OCI-LY7 (cell line): ENCODE measurements at regions not wholly inside any gene's neighbourhood (a gene's known extent, or its start where the extent isn't known, plus 50 kb on each side); places are given as distances from the start of the nearest gene placed in this dataset. TPM values are rescaled to one million over a fixed set of nuclear protein-coding genes. Genes with fewer than 3 reads are reported as not detected.

Source experiments
- BruUV-seq: library from RNA; stranded (reverse); fragments of 400-500 nt; replicated peaks from 2 replicates; lab custom pipeline; 2021; lab: Mats Ljungman, UMichigan
- CTCF ChIA-PET: fragments of 300-600 bp; sonication (Branson Sonifier 250); formaldehyde crosslinking; loops from one replicate; lab custom pipeline; 2022; ENCODE audit warnings: antibody characterized with exemption; ENCODE audit not compliant: unreplicated experiment; lab: Charles Lee
- POLR2A ChIA-PET: fragments of 300-600 bp; sonication (Branson Sonifier 250); formaldehyde crosslinking; loops from one replicate; lab custom pipeline; 2022; ENCODE audit warnings: antibody characterized with exemption; lab: Charles Lee
- DNase-seq: peaks from one replicate; pipeline ENCODE4 v3.0.0-alpha.2; 2015; ENCODE audit warnings: low spot score
- H2AFZ ChIP-seq: fragments of 200-600 bp; sonication (generic), shearing (Covaris generic); 2 replicates; pipeline ENCODE4 v1.6.1; 2014; ENCODE audit warnings: mild to moderate bottlenecking, antibody characterized with exemption, low read length, moderate library complexity
- H3K27ac ChIP-seq: fragments of 200-600 bp; sonication (generic); 2 replicates; pipeline ENCODE4 v1.5.1; 2014; ENCODE audit warnings: mixed run types, low read depth, mild to moderate bottlenecking, moderate library complexity, low read length, inconsistent platforms; ENCODE audit not compliant: poor library complexity, severe bottlenecking
- H3K36me3 ChIP-seq: fragments of 200-600 bp; sonication (generic); 2 replicates; pipeline ENCODE4 v1.6.1; 2014; ENCODE audit warnings: mild to moderate bottlenecking, antibody characterized with exemption, low read length, moderate library complexity, mixed read lengths; ENCODE audit not compliant: insufficient read depth
- H3K4me1 ChIP-seq: fragments of 200-600 bp; sonication (generic); 2 replicates; pipeline ENCODE4 v1.5.1; 2014; ENCODE audit warnings: mild to moderate bottlenecking, low read length; ENCODE audit not compliant: insufficient read depth, poor library complexity, severe bottlenecking
- H3K4me2 ChIP-seq: fragments of 200-600 bp; sonication (generic); 2 replicates; pipeline ENCODE4 v1.6.1; 2014; ENCODE audit warnings: mild to moderate bottlenecking, low read length
- H3K4me3 ChIP-seq: fragments of 200-600 bp; sonication (generic); 2 replicates; pipeline ENCODE4 v1.5.1; 2014; ENCODE audit warnings: mild to moderate bottlenecking, low read depth, low read length; ENCODE audit not compliant: poor library complexity, severe bottlenecking
- H3K79me2 ChIP-seq: fragments of 200-600 bp; sonication (generic); 2 replicates; pipeline ENCODE4 v1.6.1; 2016; ENCODE audit warnings: low read depth, mild to moderate bottlenecking, low read length, moderate library complexity, mixed read lengths; ENCODE audit not compliant: insufficient read depth
- H3K9me2 ChIP-seq: fragments of 200-600 bp; sonication (generic); 2 replicates; pipeline ENCODE4 v1.6.1; 2016; ENCODE audit warnings: mild to moderate bottlenecking, low read length, mixed read lengths; ENCODE audit not compliant: insufficient read depth
- H3K9me3 ChIP-seq: fragments of 200-600 bp; sonication (generic); 2 replicates; pipeline ENCODE4 v1.6.1; 2014; ENCODE audit warnings: mild to moderate bottlenecking, mixed run types, low read length, mixed read lengths
- H4K20me1 ChIP-seq: fragments of 200-600 bp; sonication (generic); 2 replicates; pipeline ENCODE4 v1.6.1; 2014; ENCODE audit warnings: mild to moderate bottlenecking, antibody characterized with exemption, low read length, moderate library complexity, mixed read lengths; ENCODE audit not compliant: insufficient read depth
- EZH2phosphoT487 ChIP-seq: fragments of 200-600 bp; sonication (generic); IDR thresholded peaks from 2 replicates; pipeline ENCODE4 v1.6.1; 2018; ENCODE audit warnings: low read depth, borderline replicate concordance, mild to moderate bottlenecking, mixed run types, antibody characterized with exemption, low read length, moderate library complexity, mixed read lengths
- intact Hi-C: fragments of 100-400 bp; cut with micrococcal nuclease; formaldehyde crosslinking; loops from one replicate; pipeline ENCODE4 v1.10.0; 2022; ENCODE audit not compliant: unreplicated experiment
- small RNA-seq: library from RNA; depleted of rRNA; stranded (forward); fragments of <200 nt; gene quantifications from one replicate; pipeline ENCODE3, GENCODE V24; 2014
- TF ChIP-seq, protein P1 (sequence below): fragments of 200-600 bp; sonication (generic); conservative IDR thresholded peaks from 2 replicates; pipeline ENCODE4 v1.5.1; 2014; ENCODE audit warnings: mild to moderate bottlenecking, antibody characterized with exemption, low read length, moderate library complexity, mixed read lengths

DNA sequence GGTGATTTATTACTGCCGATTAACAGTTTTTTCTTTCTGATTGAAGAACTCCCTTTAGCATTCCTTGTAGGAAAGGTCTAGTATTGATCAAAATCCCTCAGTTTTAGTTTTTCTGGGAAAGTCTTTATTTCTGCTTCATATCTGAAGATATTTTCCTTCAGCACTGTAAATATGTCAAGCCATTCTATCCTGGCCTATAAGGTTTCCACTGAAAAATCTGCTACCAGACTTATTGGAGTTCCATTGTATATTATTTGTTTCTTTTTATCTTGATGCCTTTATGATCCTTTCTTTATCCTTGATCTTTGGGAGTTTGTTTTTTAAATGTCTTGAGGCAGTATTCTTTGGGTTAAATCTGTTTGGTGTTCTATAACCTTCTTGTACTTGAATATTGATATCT is 55.0 kb upstream of the TMTC1 start:
- Histone ChIP-seq H4K20me1 (no peaks in the 10 kb centered on the region), H3K79me2 (no peaks in the 10 kb centered on the region), H3K4me1 (no peaks in the 10 kb centered on the region), H3K36me3 (no peaks in the 10 kb centered on the region), H3K9me3 (0 out of 2 replicates have a peak, but pooled peaks cover 5% of the 10 kb centered on the region), H2AFZ (no peak overlapping the region), H3K27ac (no peak overlapping the region), H3K4me2 (no peak overlapping the region), H3K4me3 (no peak overlapping the region), H3K9me2 (no peaks in the 10 kb centered on the region)
- ChIA-PET CTCF (no interaction called here), POLR2A (no interaction called here)
- no peak for TF ChIP-seq EZH2phosphoT487
- TF ChIP-seq, protein P1, sequence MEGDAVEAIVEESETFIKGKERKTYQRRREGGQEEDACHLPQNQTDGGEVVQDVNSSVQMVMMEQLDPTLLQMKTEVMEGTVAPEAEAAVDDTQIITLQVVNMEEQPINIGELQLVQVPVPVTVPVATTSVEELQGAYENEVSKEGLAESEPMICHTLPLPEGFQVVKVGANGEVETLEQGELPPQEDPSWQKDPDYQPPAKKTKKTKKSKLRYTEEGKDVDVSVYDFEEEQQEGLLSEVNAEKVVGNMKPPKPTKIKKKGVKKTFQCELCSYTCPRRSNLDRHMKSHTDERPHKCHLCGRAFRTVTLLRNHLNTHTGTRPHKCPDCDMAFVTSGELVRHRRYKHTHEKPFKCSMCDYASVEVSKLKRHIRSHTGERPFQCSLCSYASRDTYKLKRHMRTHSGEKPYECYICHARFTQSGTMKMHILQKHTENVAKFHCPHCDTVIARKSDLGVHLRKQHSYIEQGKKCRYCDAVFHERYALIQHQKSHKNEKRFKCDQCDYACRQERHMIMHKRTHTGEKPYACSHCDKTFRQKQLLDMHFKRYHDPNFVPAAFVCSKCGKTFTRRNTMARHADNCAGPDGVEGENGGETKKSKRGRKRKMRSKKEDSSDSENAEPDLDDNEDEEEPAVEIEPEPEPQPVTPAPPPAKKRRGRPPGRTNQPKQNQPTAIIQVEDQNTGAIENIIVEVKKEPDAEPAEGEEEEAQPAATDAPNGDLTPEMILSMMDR: no peak
- no peak for DNase-seq
- intact Hi-C loops: no loop called here
- no TSS peak for BruUV-seq

Small RNA genes lying in the stretch of these regions (small RNA-seq; reads per million reads assigned to genes)
- gene AC023511.2 (not detected), gene RNA5SP356 (3.0 reads per million, percentile 85 among the genes with 10 or more reads in this experiment)
